GM19240 (cell line): ENCODE measurements at regions not wholly inside any gene's neighbourhood (a gene's known extent, or its start where the extent isn't known, plus 50 kb on each side); places are given as distances from the start of the nearest gene placed in this dataset.
"Not testable (repeated sequence)": the region's sequence is repeated elsewhere in the genome, so short reads cannot be mapped to it uniquely, and the experiment has no call there.

Experiments
- DNase-seq: peaks from one replicate; pipeline ENCODE4 v3.0.0; 2011; ENCODE audit warnings: low spot score; ENCODE audit not compliant: insufficient read length

- DNase-seq, result no peak
These were observed 170.8 kb downstream of the ETAA1 start for GRCh38 chr2:67567886-67568285.

- no peak for DNase-seq
These were observed 173.5 kb downstream of the ETAA1 start for GRCh38 chr2:67570611-67571010.

GRCh38 chr2:67571785-67572718 lies 174.9 kb downstream of the ETAA1 start:
- no peak for DNase-seq

- no peak for DNase-seq
These were observed 175.7 kb downstream of the ETAA1 start for GRCh38 chr2:67572721-67573435.

- DNase-seq, result no peak
These were observed 177.1 kb downstream of the ETAA1 start for GRCh38 chr2:67574230-67574629.

GRCh38 chr2:67576226-67576625 lies 179.1 kb downstream of the ETAA1 start:
- DNase-seq, result no peak

DNA sequence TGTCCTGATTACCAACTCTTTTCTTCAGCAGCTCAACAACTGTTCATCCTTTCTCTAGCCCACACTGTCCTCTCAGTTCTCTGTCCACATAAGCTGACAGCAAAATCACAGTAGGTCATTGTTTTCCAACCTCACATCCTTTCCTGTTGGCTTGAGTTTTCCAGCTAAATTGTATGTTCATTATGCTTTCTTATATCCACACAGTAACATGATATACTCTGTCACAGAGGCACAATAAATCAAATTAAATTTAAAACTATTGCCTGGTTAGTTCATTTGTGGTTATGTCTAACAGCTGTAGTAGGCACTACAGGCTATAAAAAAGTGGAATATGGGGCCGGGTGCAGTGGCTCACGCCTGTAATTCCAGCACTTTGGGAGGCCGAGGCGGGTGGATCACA lies 179.9 kb downstream of the ETAA1 start:
- no peak for DNase-seq

DNA sequence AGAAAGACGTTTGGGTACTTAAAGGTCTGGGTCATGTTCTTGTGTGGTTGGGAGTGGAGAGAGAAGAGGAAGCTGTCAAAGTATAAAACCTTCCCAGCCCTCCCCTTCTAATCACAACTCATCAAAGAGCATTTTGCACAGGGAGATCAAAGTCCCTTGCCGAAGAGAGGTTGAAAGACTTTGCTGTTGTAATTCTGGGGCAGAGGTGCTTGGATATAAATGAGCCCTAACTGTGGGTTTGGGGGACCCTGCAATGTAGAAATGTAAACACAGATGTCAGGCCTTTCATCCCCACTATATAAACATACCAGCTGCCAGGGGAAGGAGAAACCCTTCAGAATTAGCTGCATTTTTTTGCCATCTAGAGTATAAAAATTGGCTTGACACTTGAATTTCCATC lies 182.1 kb downstream of the ETAA1 start:
- no peak for DNase-seq

DNA sequence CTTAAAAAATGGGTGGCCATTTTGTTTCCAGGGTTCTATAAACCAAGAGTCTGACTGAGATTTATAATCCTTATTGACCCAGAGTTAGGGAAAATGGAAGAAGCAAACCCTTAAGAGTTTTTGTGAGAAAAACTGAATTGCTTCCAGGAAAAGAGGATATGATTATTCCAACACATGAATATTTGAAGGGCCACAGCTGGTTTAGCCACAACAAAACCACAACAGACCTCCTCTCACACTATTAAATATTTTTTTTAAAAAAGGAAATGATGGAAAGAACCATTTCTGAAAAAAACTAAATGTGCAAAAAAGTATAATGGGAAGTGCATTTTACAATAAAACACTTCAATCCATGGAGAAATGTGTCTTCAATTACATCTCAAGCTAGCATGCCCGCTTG lies 182.7 kb downstream of the ETAA1 start:
- no peak for DNase-seq

GRCh38 chr2:67581751-67582150 lies 184.6 kb downstream of the ETAA1 start:
- no peak for DNase-seq

DNA sequence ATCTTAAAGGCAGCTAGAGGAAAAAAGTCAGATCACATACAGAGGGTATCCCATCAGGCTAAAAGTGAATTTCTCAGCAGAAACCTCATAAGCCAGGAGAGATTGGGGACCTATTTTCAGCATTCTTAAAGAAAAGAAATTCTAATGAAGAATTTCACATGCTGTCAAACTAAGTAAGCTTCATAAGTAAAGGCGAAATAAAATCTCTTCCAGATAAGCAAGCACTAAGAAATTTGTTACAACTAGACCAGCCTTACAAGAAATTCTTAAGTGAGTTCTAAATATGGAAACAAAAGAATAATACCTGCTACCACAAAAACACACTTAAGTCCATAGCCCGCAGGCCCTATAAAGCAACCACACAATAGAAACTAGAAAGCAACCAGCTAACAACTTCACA lies 186.1 kb downstream of the ETAA1 start:
- no peak for DNase-seq

GRCh38 chr2:67585400-67585799 lies 188.3 kb downstream of the ETAA1 start:
- DNase-seq, result no peak

DNA sequence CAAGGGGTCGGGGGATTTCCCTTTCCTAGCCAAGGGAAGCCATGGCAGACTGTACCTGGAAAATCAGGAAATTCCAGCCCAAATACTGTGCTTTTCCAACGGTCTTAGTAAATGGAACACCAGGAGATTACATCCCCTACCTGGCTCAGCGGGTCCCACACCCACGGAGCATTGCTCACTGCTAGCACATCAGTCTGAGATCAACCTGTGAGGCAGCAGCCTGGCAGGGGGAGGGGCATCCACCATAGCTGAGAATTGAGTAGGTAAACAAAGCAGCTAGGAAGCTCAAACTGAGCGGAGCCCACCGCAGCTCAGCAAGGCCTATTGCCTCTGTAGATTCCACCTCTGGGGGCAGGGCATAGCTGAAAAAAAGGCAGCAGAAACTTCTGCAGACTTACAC lies 192.0 kb downstream of the ETAA1 start:
- DNase-seq, result not testable (repeated sequence)

- DNase-seq, result not testable (repeated sequence)
These were observed 197.4 kb downstream of the ETAA1 start for GRCh38 chr2:67594522-67594921.

- no peak for DNase-seq
These were observed 199.7 kb downstream of the ETAA1 start for GRCh38 chr2:67596871-67597270.

DNA sequence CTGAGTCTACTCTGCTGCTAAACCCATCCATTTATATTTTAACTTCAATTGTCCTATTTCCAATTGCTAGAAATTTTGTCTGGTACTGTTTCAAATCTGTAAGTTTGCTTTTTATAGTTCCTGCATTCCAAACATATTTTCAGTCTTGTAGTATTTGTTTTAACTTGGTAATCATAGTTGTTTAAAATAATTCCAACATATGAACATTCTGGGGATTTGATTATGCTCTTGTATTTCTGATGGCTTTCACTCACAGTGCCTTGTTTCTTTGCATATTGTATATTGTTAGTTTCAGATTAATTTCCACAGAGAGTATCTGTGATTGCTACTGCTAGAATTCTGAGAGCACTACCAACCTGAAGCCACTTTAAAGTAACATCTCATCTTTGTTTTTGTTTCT lies 202.4 kb downstream of the ETAA1 start:
- no peak for DNase-seq

DNA sequence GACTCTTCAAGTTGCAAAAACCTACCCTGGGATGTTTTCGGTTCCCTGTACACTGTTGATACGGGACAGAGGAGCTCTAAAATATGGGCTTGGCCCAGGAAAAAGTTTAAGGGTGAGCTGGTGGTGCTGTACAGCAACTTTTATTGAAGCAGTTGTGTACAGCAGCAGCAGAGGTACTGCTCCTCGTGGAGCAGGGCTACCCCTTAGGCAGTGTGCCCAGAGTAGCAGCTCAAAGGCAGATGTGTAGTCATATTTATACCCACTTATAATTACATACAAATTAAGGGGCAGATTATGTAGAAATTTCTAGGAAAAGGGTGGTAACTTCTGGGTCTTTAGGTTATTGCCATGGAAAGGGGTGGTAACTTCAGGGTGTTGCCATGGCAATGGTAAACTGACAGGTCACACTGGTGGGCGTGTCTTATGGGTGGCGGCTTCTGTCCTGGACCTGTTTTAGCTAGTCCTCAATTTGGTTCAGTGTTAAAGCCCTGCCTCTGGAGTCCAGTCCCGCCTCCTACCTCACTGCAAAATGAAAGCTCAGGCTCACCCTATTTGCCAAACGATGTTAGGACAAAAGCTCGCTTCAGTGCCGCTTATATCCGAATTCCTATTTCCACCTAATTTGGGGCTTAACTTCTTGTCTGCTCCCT lies 203.2 kb downstream of the ETAA1 start:
- no peak for DNase-seq

- no peak for DNase-seq
These were observed 203.8 kb downstream of the ETAA1 start for GRCh38 chr2:67600946-67601345.

- DNase-seq, result no peak
These were observed 207.2 kb downstream of the ETAA1 start for GRCh38 chr2:67604360-67604759.

DNA sequence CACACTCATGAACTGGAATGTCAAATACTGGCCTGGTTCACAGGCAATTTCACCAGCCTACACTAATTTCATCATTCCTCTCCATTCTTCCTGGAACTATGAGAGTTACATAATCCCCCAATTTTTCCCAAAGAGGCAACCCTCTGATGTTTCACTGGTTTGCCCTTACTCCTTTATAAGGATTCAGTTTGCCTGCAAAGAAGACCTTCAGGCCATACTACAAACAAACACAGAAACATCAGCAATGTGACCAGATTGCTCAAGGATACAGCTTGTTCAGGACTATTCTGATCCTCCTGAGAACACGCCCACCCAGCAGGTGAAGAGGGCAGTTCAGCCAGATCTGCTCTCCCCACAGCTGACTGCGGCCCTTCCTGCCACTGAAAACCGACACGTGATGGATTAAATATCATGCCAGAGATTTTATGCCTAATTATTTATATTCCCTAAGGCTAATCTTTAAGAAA lies 215.5 kb downstream of the ETAA1 start:
- DNase-seq, result no peak

DNA sequence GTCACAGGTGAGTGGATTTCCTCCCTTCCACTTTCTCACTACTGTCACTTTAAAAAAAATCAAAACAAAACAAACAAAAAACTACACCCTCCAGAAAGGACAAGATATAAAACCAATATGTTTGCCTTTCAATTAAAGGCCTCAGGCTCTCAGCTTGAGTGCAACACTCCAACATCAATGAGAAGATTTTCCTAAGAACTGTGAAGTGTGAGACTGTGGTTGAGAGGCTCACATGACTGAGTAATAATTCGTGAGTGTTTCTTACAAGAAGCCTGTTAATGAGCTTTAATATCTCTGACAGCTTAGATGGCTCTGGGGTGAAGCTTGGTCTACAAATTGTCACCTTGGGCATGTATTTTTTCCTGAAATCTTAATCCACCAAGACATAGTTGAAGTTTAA lies 216.1 kb downstream of the ETAA1 start:
- no peak for DNase-seq

DNA sequence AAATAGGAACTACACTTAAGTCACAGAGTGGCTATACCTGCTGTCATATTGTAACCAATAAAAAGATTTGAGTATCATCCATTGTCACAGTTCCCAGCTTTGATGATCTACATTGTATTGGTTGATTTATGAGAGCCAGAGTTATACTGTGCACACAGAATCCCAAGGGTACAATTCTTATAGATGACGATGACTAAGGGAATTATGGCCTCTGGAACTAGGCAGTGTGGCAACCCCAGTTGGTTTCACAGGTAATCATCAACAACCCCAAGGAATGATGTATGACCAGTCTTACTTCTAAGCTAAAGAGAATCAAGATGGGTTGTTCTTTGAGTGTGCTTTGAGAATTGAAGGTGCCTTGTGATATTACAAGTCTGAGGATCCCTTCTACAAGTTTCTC lies 217.3 kb downstream of the ETAA1 start:
- DNase-seq, result no peak
